ENCODE measurements at regions not wholly inside any gene's neighbourhood (a gene's known extent, or its start where the extent isn't known, plus 50 kb on each side); places are given as distances from the start of the nearest gene placed in this dataset.

- DNase-seq (ENCODE audit: low read depth in 2 of 2), result no peak
Observed at GRCh38 chrX:150293311-150294013, 69.7 kb upstream of the MAMLD1 start.

DNA sequence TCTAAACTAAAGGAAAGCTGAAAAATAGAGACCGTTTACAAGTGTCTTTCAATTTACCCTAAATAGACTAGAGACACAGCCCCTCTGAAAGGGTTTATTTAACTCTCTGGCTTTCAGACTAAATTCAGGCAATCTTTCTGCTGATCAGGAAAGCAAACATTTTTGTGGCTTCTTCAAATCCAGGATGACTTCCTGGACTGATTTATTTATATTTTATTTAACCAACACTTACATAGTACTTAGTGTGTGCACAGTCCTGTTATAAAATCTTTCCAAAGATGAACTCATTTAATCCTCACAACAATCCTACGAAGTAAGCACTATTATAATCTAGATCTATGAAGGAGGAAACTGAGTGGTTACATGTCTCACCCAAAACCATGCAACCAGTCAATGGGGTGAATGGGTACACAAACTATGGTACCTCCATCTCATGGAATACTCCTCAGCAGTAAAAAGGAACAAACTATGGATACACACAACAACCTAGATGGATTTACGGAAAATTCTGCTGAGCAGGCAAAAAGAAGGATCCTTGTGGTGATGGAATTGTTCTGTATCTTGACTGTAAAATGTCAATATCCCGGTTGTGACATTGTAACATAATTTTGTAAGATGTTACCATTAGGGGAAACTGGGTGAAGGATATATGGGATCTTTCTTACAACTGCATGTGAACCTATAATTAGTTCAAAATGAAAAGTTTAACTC lies 64.1 kb upstream of the MAMLD1 start:
- DNase-seq (ENCODE audit: low read depth in 2 of 2), result no peak

DNA sequence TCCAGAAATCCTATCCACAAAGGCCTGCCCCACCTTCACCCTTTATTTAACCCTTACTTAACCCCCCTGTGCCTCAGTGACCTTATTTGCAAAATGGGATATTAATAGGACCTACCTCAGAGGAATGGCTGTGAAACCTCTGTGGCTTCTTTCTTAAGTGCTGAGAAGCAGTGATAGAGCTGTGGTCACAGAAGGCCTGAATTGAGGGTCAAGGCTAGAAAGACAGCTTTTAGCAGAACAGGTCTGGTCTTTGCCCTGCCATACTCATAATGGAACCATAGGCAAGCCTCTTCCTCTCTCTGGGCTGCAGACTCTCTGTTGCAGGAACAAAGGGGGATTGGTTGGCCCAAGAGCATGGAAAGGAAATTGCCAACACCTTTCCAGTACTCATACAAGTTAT lies 63.5 kb upstream of the MAMLD1 start:
- no peak for DNase-seq (ENCODE audit: low read depth in 2 of 2)

DNA sequence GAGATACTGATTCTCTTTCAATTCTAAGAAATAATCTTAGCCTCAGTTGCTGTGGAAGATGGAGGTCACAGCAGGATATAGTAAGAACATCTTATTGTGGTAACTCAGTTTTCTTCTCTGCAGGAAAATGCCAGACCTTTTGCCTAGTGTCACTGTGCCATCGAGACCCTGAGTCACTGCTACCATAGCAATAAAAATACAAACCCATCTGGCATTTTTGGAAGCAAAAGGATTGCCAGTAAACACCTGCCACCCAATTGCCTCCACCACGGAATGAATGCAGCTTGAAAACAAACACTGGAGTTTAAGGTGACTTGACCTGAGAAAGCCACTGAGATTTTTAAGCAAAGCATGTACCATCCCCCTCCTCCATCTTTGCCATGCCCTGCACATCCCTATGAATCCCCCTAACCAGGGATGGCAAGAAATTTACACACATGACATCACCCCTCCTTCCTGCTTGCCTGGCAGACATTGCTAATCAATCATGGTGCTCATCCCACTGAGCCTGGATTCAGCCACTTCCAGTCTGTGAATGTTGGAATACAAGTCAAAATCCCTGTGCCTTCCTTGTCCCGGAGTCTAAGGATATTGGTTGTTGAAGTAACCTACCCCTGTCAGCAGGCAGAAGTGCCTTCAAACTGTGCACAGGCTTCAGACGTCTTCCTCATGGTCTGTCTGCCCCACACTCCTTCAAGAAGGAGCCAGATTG lies 59.6 kb upstream of the MAMLD1 start:
- DNase-seq (ENCODE audit: low read depth in 2 of 2), result no peak

GRCh38 chrX:150306002-150306401 lies 57.1 kb upstream of the MAMLD1 start:
- DNase-seq (ENCODE audit: low read depth in 2 of 2), result no peak

DNA sequence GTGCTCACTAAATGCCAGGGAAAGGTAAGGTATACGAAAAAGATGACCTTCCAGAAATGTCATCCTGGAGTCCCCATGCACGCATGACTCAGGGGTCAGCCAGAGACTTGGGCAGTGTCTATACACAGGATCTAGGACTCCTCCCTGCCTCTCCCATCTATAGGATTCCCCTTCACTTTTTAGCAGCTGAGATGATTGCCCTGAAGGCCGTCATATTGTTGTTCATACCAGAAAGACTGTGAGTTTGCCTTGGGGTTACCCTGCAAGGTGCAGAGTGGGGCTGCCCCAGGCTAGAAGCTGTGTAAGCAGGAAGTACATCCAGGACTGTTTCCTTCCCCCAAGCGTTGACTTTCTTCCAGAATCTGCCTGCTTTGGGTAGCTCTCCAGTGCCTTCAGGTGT lies 55.1 kb upstream of the MAMLD1 start:
- no peak for DNase-seq (ENCODE audit: low read depth in 2 of 2)

DNA sequence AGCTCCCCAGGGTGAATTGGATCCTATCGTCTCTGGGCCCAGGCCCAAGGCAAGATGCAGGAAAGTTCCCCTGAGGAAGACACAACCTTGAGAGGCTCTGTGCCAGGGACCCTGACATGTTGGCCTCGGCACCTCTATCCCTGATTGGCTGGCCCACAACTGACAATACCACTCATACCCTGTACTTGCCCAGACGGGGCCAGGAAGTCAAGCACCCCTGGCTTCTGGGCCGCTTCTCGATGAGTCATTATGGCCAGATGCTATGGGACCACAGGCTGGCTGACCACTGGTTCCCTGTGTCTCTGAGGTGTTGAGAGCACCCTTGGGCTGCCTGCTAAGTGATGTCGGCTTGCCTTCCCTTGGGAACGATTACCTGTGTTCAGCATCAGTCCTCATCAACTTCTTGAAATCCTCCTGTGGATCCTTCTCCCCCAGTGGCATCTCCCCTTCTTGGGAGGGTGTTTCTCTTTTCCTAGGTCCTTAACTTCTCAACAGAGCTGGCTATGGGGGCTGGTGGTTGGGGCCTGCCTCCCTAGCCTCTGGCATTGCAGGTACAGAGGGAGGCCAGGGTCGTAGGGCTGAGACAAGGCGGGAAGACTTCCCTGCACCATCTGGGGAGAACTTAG lies 54.5 kb upstream of the MAMLD1 start:
- DNase-seq (ENCODE audit: low read depth in 2 of 2), result no peak

GRCh38 chrX:150310417-150310816 lies 52.7 kb upstream of the MAMLD1 start:
- DNase-seq (ENCODE audit: low read depth in 2 of 2), result no peak

DNA sequence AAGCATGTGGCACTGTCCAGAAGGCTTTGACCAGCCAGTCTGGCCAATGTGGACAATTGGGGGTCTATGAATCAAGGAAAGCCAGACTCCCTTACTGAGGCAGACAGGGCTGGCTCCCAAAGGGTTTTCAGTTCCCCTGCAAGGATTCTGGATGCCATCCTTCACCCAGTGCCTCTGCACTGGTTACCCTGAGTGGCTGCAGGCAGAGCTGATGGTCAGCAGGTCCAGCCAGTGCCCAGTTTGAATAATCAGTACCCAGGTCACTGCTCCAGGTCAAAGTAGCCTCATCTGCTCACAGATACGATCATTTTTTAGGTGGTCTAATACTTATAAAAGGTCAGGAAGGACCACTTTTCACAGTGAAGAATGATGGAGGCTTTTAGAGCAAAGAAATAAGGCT lies 52.2 kb upstream of the MAMLD1 start:
- DNase-seq (ENCODE audit: low read depth in 2 of 2), result no peak

DNA sequence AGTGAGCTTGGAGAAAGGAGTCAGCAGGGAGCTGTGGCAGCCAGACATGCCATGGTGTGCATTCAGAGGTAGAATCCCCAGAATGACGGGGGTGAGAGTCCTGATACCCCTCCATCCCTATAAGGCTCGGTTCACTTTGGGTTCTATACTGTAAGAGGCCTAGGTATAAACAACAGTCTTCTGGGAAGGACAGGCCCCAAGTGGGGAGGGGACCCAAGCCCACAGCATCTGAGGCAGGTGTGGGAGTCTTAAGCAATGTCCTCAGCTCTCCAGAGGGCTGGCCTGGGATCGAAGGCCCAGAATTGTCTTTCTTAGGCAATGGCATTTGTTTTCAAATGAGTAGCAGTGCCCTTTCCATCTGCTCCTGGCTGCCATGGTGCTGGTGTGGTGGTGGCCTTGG lies 50.2 kb upstream of the MAMLD1 start:
- no peak for DNase-seq (ENCODE audit: low read depth in 2 of 2)
